OCI-LY3 (cell line): ENCODE measurements at regions not wholly inside any gene's neighbourhood (a gene's known extent, or its start where the extent isn't known, plus 50 kb on each side); places are given as distances from the start of the nearest gene placed in this dataset.

ENCODE experiments used
- H2AFZ ChIP-seq: fragments of 200-600, 300-600 bp; shearing (Covaris generic); 2 replicates; pipeline ENCODE4 v1.6.0; 2014; ENCODE audit warnings: antibody characterized with exemption, low read depth, low read length
- H3K27ac ChIP-seq: fragments of 200-600, 300-600 bp; sonication (generic); 2 replicates; pipeline ENCODE4 v1.5.1; 2014; ENCODE audit warnings: mild to moderate bottlenecking, low read length, moderate library complexity, mixed read lengths
- H3K27me3 ChIP-seq: fragments of 200-600, 300-600 bp; sonication (generic); 2 replicates; pipeline ENCODE4 v1.6.1; 2014; ENCODE audit warnings: low read depth, low read length, mixed read lengths
- H3K36me3 ChIP-seq: fragments of 200-600, 300-600 bp; sonication (generic); replicated peaks from 2 replicates; pipeline ENCODE3; 2014; ENCODE audit warnings: low read depth, low read length, mixed read lengths
- H3K4me1 ChIP-seq: fragments of 300-600, 200-600 bp; sonication (generic); 2 replicates; pipeline ENCODE4 v1.6.1; 2014; ENCODE audit warnings: low read length, mixed read lengths
- H3K4me2 ChIP-seq: fragments of 200-600, 300-600 bp; sonication (generic); 2 replicates; pipeline ENCODE4 v1.6.1; 2014; ENCODE audit warnings: low read length, mixed read lengths
- H3K4me3 ChIP-seq: fragments of 300-600, 200-600 bp; sonication (generic); 2 replicates; pipeline ENCODE4 v1.5.1; 2014; ENCODE audit warnings: antibody characterized with exemption, mild to moderate bottlenecking, low read length, moderate library complexity
- H3K79me2 ChIP-seq: fragments of 300-600, 200-600 bp; shearing (Covaris generic); 2 replicates; pipeline ENCODE4 v1.6.1; 2014; ENCODE audit warnings: mild to moderate bottlenecking, low read length, mixed read lengths
- H3K9ac ChIP-seq: fragments of 300-600, 200-600 bp; shearing (Covaris generic); 2 replicates; pipeline ENCODE4 v1.6.0; 2014; ENCODE audit warnings: mild to moderate bottlenecking, low read length, moderate library complexity
- H3K9me3 ChIP-seq: fragments of 200-600, 300-600 bp; shearing (Covaris generic); 2 replicates; pipeline ENCODE4 v1.6.1; 2014; ENCODE audit warnings: low read length, mixed read lengths; ENCODE audit not compliant: insufficient read depth
- H4K20me1 ChIP-seq: fragments of 200-600, 300-600 bp; sonication (generic); 2 replicates; pipeline ENCODE4 v1.6.1; 2016; ENCODE audit warnings: low read length, mixed read lengths; ENCODE audit not compliant: insufficient read depth
- EZH2phosphoT487 ChIP-seq: fragments of 200-600 bp; shearing (Covaris generic); IDR thresholded peaks from 2 replicates; pipeline ENCODE4 v1.6.1; 2018; ENCODE audit warnings: antibody characterized with exemption, mixed run types, low read depth
- TF ChIP-seq, protein P1 (sequence below): fragments of 200-600, 300-600 bp; sonication (generic); IDR thresholded peaks from 2 replicates; pipeline ENCODE4 v1.5.1; 2014; ENCODE audit warnings: antibody characterized with exemption, low read length, low read depth

GRCh38 chr10:4120096-4120853 lies 335.3 kb upstream of the KLF6 start:
- Histone ChIP-seq H2AFZ (no peak overlapping the region), H3K9me3 (peaks cover 3% of the 10 kb centered on the region; the same call in 1 of the 2 replicates), H3K27me3 (peaks cover 4% of the 10 kb centered on the region; the same call in 1 of the 2 replicates), H3K79me2 (no peaks in the 10 kb centered on the region), H3K4me2 (peak overlapping the region; percentile 39), H4K20me1 (no peaks in the 10 kb centered on the region), H3K9ac (no peak overlapping the region), H3K4me3 (no peak overlapping the region), H3K36me3 (no peaks in the 10 kb centered on the region), H3K27ac (no peak overlapping the region), H3K4me1 (peaks cover 21% of the 10 kb centered on the region)
- TF ChIP-seq, protein P1, sequence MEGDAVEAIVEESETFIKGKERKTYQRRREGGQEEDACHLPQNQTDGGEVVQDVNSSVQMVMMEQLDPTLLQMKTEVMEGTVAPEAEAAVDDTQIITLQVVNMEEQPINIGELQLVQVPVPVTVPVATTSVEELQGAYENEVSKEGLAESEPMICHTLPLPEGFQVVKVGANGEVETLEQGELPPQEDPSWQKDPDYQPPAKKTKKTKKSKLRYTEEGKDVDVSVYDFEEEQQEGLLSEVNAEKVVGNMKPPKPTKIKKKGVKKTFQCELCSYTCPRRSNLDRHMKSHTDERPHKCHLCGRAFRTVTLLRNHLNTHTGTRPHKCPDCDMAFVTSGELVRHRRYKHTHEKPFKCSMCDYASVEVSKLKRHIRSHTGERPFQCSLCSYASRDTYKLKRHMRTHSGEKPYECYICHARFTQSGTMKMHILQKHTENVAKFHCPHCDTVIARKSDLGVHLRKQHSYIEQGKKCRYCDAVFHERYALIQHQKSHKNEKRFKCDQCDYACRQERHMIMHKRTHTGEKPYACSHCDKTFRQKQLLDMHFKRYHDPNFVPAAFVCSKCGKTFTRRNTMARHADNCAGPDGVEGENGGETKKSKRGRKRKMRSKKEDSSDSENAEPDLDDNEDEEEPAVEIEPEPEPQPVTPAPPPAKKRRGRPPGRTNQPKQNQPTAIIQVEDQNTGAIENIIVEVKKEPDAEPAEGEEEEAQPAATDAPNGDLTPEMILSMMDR: no peak
- TF ChIP-seq EZH2phosphoT487: no peak

GRCh38 chr10:4119107-4119506 lies 334.1 kb upstream of the KLF6 start:
- no peaks in the 10 kb centered on the region for H4K20me1 ChIP-seq
- peaks cover 4% of the 10 kb centered on the region; the same call in 1 of the 2 replicates for H3K27me3 ChIP-seq
- H3K36me3 ChIP-seq: no peaks in the 10 kb centered on the region
- no peak overlapping the region for H3K27ac ChIP-seq
- peaks cover 21% of the 10 kb centered on the region for H3K4me1 ChIP-seq
- H3K9me3 ChIP-seq: no peaks in the 10 kb centered on the region
- H2AFZ ChIP-seq: no peak overlapping the region
- H3K4me3 ChIP-seq: no peak overlapping the region
- H3K79me2 ChIP-seq: no peaks in the 10 kb centered on the region
- TF ChIP-seq, protein P1: no peak
- no peak for TF ChIP-seq EZH2phosphoT487
- no peak overlapping the region for H3K9ac ChIP-seq
- H3K4me2 ChIP-seq: no peak overlapping the region

DNA sequence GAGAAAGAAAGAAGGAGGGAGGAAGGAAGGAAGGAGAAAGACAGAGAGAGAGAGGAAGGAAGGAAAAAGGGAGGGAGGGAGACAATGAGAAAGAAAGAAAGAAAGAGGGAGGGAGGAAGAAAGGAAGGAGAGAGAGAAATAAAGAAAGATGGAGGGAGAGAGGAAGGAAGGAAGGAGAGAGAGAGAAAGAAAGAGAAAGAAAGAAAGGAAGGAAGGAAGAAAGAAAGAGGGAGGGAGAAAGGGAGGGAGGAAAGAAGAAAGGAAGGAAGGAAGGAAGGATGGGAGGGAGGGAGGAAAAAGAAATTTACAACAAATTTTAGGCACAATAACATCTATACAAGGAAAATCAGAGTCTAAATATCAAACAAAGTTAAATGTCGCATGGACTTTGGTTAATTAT lies 332.6 kb upstream of the KLF6 start:
- H3K4me3 ChIP-seq: no peak overlapping the region
- H3K4me1 ChIP-seq: peaks cover 21% of the 10 kb centered on the region
- TF ChIP-seq, protein P1: no peak
- TF ChIP-seq EZH2phosphoT487: no peak
- no peak overlapping the region for H3K9ac ChIP-seq
- no peaks in the 10 kb centered on the region for H3K79me2 ChIP-seq
- no peak overlapping the region for H3K4me2 ChIP-seq
- peaks cover 4% of the 10 kb centered on the region; the same call in 1 of the 2 replicates for H3K27me3 ChIP-seq
- H3K9me3 ChIP-seq: no peaks in the 10 kb centered on the region
- H4K20me1 ChIP-seq: no peaks in the 10 kb centered on the region
- H2AFZ ChIP-seq: no peak overlapping the region
- no peaks in the 10 kb centered on the region for H3K36me3 ChIP-seq
- no peak overlapping the region for H3K27ac ChIP-seq

DNA sequence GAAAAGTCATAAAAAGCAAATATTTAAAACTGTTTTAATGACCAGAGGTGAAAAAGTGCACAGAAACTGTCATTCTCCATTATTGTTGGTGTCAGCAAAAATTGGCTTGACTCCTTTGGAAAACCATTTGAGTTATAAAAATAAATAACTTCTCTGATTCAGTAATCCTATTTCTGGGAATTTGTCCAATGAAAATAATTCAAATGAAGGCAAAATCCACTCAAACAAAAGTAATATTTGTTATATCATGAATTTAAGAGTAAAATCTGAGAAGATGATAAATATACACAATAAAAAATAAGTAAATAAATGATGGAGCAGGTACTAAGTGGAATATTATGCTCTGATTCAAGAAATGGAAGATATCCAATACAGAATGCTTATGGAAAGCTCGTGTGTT lies 326.6 kb upstream of the KLF6 start:
- Histone ChIP-seq H3K79me2 (no peaks in the 10 kb centered on the region), H3K4me2 (no peak overlapping the region), H3K27ac (no peak overlapping the region), H2AFZ (no peak overlapping the region), H3K9me3 (no peaks in the 10 kb centered on the region), H3K4me1 (no peaks in the 10 kb centered on the region), H3K9ac (no peak overlapping the region), H4K20me1 (no peaks in the 10 kb centered on the region), H3K4me3 (no peak overlapping the region), H3K27me3 (no peaks in the 10 kb centered on the region), H3K36me3 (no peaks in the 10 kb centered on the region)
- no peak for TF ChIP-seq EZH2phosphoT487
- TF ChIP-seq, protein P1: no peak
